ENCODE measurements at regions not wholly inside any gene's neighbourhood (a gene's known extent, or its start where the extent isn't known, plus 50 kb on each side); places are given as distances from the start of the nearest gene placed in this dataset.
"Not testable (repeated sequence)": the region's sequence is repeated elsewhere in the genome, so short reads cannot be mapped to it uniquely, and the experiment has no call there.

DNA sequence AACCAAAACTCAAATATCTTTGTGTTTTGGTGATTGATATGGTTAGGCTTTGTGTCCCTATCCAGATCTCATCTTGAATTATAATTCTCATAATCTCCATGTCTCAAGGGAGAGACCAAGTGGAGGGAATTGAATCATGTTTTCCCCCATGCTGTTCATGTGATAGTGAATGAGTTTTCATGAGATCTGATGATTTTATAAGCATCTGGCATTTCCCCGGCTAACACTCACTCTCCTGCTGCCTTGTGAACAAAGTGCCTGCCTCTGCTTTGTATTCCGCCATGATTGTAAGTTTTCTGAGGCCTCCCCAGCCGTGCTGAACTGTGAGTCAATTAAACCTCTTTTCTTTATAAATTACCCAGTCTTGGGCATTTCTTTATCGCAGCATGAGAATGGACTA is 419.5 kb downstream of the SH2D4B start:
- Histone ChIP-seq H3K27me3 (ENCODE audit: low read depth, low read length) (no peaks in the 10 kb centered on the region), H3K4me1 (ENCODE audit: control insufficient read depth in 1 of 2, insufficient read depth in 2 of 2, low read length in 2 of 2) (no peaks in the 10 kb centered on the region), H3K9me3 (ENCODE audit: control insufficient read depth in 1 of 2, low read length in 2 of 2) (no peaks in the 10 kb centered on the region), H3K4me3 (ENCODE audit: low read depth in 1 of 2, low read length in 2 of 2) (no peak overlapping the region), H3K27ac (ENCODE audit: low read length) (no peak overlapping the region), H3K36me3 (ENCODE audit: control insufficient read depth in 1 of 2, insufficient read depth in 2 of 2, low read length in 2 of 2) (no peaks in the 10 kb centered on the region)

GRCh38 chr10:80964179-80964578 is 426.5 kb downstream of the SH2D4B start:
- H3K4me3 ChIP-seq (ENCODE audit: low read depth in 1 of 2, low read length in 2 of 2) = no peak overlapping the region
- no peaks in the 10 kb centered on the region for H3K27me3 ChIP-seq (ENCODE audit: low read depth, low read length)
- no peak overlapping the region for H3K27ac ChIP-seq (ENCODE audit: low read length)
- H3K9me3 ChIP-seq (ENCODE audit: control insufficient read depth in 1 of 2, low read length in 2 of 2) = no peaks in the 10 kb centered on the region
- H3K36me3 ChIP-seq (ENCODE audit: control insufficient read depth in 1 of 2, insufficient read depth in 2 of 2, low read length in 2 of 2) = no peaks in the 10 kb centered on the region
- no peaks in the 10 kb centered on the region for H3K4me1 ChIP-seq (ENCODE audit: control insufficient read depth in 1 of 2, insufficient read depth in 2 of 2, low read length in 2 of 2)

- Histone ChIP-seq H3K9me3 (ENCODE audit: control insufficient read depth in 1 of 2, low read length in 2 of 2) (no peaks in the 10 kb centered on the region), H3K27me3 (ENCODE audit: low read depth, low read length) (no peaks in the 10 kb centered on the region), H3K4me1 (ENCODE audit: control insufficient read depth in 1 of 2, insufficient read depth in 2 of 2, low read length in 2 of 2) (no peaks in the 10 kb centered on the region), H3K27ac (ENCODE audit: low read length) (no peak overlapping the region), H3K4me3 (ENCODE audit: low read depth in 1 of 2, low read length in 2 of 2) (no peak overlapping the region), H3K36me3 (ENCODE audit: control insufficient read depth in 1 of 2, insufficient read depth in 2 of 2, low read length in 2 of 2) (no peaks in the 10 kb centered on the region)
These were observed 427.4 kb downstream of the SH2D4B start for GRCh38 chr10:80964955-80965614.

DNA sequence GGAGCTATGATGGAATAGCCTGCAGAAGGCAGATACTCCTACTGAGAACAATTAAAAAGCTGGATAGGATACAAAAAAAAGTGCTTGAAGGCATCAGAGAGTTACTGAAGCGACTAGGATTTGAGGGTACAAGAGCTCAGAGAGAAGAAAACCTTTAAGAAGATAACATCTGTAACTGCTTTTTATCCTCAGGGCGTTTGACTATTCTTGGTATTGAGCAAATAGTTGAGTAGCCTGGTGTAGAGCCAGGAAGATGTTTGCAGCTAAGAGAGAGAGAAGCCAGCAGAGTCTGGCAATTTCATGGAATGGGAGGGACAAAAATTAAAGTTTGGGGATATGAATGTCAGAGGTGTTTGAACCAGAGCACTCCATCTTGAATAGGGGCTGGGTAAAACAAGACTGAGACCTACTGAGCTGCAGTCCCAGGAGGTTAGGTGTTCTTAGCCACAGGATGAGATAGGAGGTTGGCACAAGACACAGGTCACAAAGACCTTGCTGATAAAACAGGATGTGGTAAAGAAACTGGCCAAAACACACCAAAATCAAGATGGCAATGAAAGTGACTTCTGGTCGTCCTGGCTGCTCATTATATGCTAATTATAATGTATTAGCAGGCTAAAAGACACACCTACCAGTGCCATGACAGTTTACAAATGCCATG is 428.8 kb downstream of the SH2D4B start:
- Histone ChIP-seq H3K4me3 (ENCODE audit: low read depth in 1 of 2, low read length in 2 of 2) (no peak overlapping the region), H3K36me3 (ENCODE audit: control insufficient read depth in 1 of 2, insufficient read depth in 2 of 2, low read length in 2 of 2) (no peaks in the 10 kb centered on the region), H3K9me3 (ENCODE audit: control insufficient read depth in 1 of 2, low read length in 2 of 2) (no peaks in the 10 kb centered on the region), H3K4me1 (ENCODE audit: control insufficient read depth in 1 of 2, insufficient read depth in 2 of 2, low read length in 2 of 2) (no peaks in the 10 kb centered on the region), H3K27ac (ENCODE audit: low read length) (no peak overlapping the region), H3K27me3 (ENCODE audit: low read depth, low read length) (no peaks in the 10 kb centered on the region)

DNA sequence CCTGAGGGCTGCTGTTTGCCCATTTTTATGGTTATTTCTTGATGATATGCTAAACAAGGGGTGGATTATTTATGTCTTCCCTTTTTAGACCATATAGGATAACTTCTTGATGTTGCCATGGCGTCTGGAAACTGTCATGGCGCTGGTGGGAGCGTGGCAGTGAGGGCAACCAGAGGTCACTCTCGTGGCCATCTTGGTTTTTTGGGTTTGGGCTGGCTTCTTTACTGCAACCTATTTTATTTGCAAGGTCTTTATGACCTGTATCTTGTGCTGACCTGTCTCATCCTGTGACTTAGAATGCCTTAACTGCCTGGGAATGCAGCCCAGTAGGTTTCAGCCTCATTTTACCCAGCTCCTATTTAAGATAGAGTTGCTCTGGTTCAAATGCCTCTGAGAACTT is 429.7 kb downstream of the SH2D4B start:
- H3K36me3 ChIP-seq (ENCODE audit: control insufficient read depth in 1 of 2, insufficient read depth in 2 of 2, low read length in 2 of 2); H3K9me3 ChIP-seq (ENCODE audit: control insufficient read depth in 1 of 2, low read length in 2 of 2); H3K27ac ChIP-seq (ENCODE audit: low read length); H3K4me3 ChIP-seq (ENCODE audit: low read depth in 1 of 2, low read length in 2 of 2); H3K27me3 ChIP-seq (ENCODE audit: low read depth, low read length); H3K4me1 ChIP-seq (ENCODE audit: control insufficient read depth in 1 of 2, insufficient read depth in 2 of 2, low read length in 2 of 2): not testable (repeated sequence)

- H3K4me3 ChIP-seq (ENCODE audit: low read depth in 1 of 2, low read length in 2 of 2) = no peak overlapping the region
- no peaks in the 10 kb centered on the region for H3K9me3 ChIP-seq (ENCODE audit: control insufficient read depth in 1 of 2, low read length in 2 of 2)
- no peaks in the 10 kb centered on the region for H3K36me3 ChIP-seq (ENCODE audit: control insufficient read depth in 1 of 2, insufficient read depth in 2 of 2, low read length in 2 of 2)
- H3K4me1 ChIP-seq (ENCODE audit: control insufficient read depth in 1 of 2, insufficient read depth in 2 of 2, low read length in 2 of 2) = no peaks in the 10 kb centered on the region
- no peaks in the 10 kb centered on the region for H3K27me3 ChIP-seq (ENCODE audit: low read depth, low read length)
- H3K27ac ChIP-seq (ENCODE audit: low read length) = no peak overlapping the region
These were observed 431.2 kb downstream of the SH2D4B start for GRCh38 chr10:80968903-80969302.

DNA sequence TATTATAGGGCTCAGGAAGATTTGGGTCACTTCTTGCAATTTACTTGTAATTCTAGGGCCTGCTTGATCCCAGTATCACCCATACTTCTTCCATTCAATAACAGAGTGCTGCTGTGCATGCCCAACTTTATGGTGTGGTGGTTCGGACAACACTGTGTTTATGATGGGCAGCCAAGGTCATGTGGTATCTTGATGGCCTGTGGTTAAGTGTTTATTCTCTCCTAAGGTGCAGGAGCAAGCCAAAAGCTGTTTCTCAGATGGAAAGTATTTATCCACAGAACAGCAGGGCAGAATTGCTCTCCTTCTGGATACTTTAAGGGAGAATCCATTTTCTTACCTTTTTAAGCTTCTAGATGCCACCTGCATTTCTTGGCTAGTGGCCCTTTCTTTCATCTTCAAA is 433.8 kb downstream of the SH2D4B start:
- Histone ChIP-seq H3K4me1 (ENCODE audit: control insufficient read depth in 1 of 2, insufficient read depth in 2 of 2, low read length in 2 of 2) (no peaks in the 10 kb centered on the region), H3K27me3 (ENCODE audit: low read depth, low read length) (no peaks in the 10 kb centered on the region), H3K36me3 (ENCODE audit: control insufficient read depth in 1 of 2, insufficient read depth in 2 of 2, low read length in 2 of 2) (no peaks in the 10 kb centered on the region), H3K4me3 (ENCODE audit: low read depth in 1 of 2, low read length in 2 of 2) (no peak overlapping the region), H3K9me3 (ENCODE audit: control insufficient read depth in 1 of 2, low read length in 2 of 2) (no peaks in the 10 kb centered on the region), H3K27ac (ENCODE audit: low read length) (no peak overlapping the region)

- Histone ChIP-seq H3K27me3 (ENCODE audit: low read depth, low read length) (no peaks in the 10 kb centered on the region), H3K9me3 (ENCODE audit: control insufficient read depth in 1 of 2, low read length in 2 of 2) (no peaks in the 10 kb centered on the region), H3K4me1 (ENCODE audit: control insufficient read depth in 1 of 2, insufficient read depth in 2 of 2, low read length in 2 of 2) (no peaks in the 10 kb centered on the region), H3K36me3 (ENCODE audit: control insufficient read depth in 1 of 2, insufficient read depth in 2 of 2, low read length in 2 of 2) (no peaks in the 10 kb centered on the region), H3K4me3 (ENCODE audit: low read depth in 1 of 2, low read length in 2 of 2) (no peak overlapping the region), H3K27ac (ENCODE audit: low read length) (no peak overlapping the region)
These were observed 439.0 kb downstream of the SH2D4B start for GRCh38 chr10:80976658-80977057.

DNA sequence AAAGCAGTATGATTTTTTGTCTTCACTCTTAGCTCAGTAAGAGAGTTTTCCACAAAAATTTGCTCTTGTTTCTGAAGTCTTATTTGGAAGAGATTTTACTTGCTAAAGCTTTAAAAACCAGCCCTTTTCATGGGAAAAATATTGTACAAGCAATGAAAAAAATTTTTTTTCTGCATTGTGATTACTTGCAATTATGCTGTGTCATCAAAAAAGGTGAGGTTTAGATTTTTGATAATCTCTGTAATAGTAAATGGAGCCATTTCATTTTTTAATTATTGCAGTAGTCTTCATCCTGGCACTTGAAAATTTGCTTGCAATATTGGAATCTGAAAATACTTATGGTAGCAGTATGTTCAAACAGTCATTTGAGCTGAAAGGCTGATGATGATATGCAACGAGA is 447.4 kb downstream of the SH2D4B start:
- Histone ChIP-seq H3K27ac (ENCODE audit: low read length) (no peak overlapping the region), H3K27me3 (ENCODE audit: low read depth, low read length) (no peaks in the 10 kb centered on the region), H3K9me3 (ENCODE audit: control insufficient read depth in 1 of 2, low read length in 2 of 2) (no peaks in the 10 kb centered on the region), H3K4me3 (ENCODE audit: low read depth in 1 of 2, low read length in 2 of 2) (no peak overlapping the region), H3K36me3 (ENCODE audit: control insufficient read depth in 1 of 2, insufficient read depth in 2 of 2, low read length in 2 of 2) (no peaks in the 10 kb centered on the region), H3K4me1 (ENCODE audit: control insufficient read depth in 1 of 2, insufficient read depth in 2 of 2, low read length in 2 of 2) (no peaks in the 10 kb centered on the region)

GRCh38 chr10:80986596-80986995 is 448.9 kb downstream of the SH2D4B start:
- no peaks in the 10 kb centered on the region for H3K4me1 ChIP-seq (ENCODE audit: control insufficient read depth in 1 of 2, insufficient read depth in 2 of 2, low read length in 2 of 2)
- no peak overlapping the region for H3K4me3 ChIP-seq (ENCODE audit: low read depth in 1 of 2, low read length in 2 of 2)
- H3K27ac ChIP-seq (ENCODE audit: low read length) = no peak overlapping the region
- H3K36me3 ChIP-seq (ENCODE audit: control insufficient read depth in 1 of 2, insufficient read depth in 2 of 2, low read length in 2 of 2) = no peaks in the 10 kb centered on the region
- no peaks in the 10 kb centered on the region for H3K27me3 ChIP-seq (ENCODE audit: low read depth, low read length)
- H3K9me3 ChIP-seq (ENCODE audit: control insufficient read depth in 1 of 2, low read length in 2 of 2) = peaks cover 0 to 2% of the 10 kb centered on the region in 2 donors

- Histone ChIP-seq H3K27ac (ENCODE audit: low read length) (no peak overlapping the region), H3K27me3 (ENCODE audit: low read depth, low read length) (no peaks in the 10 kb centered on the region), H3K36me3 (ENCODE audit: control insufficient read depth in 1 of 2, insufficient read depth in 2 of 2, low read length in 2 of 2) (no peaks in the 10 kb centered on the region), H3K9me3 (ENCODE audit: control insufficient read depth in 1 of 2, low read length in 2 of 2) (peaks cover 0 to 2% of the 10 kb centered on the region in 2 donors), H3K4me3 (ENCODE audit: low read depth in 1 of 2, low read length in 2 of 2) (no peak overlapping the region), H3K4me1 (ENCODE audit: control insufficient read depth in 1 of 2, insufficient read depth in 2 of 2, low read length in 2 of 2) (no peaks in the 10 kb centered on the region)
These were observed 451.1 kb downstream of the SH2D4B start for GRCh38 chr10:80988755-80989154.

Data from muscle layer of duodenum (tissue), 2 donors.